ENCODE measurements at regions not wholly inside any gene's neighbourhood (a gene's known extent, or its start where the extent isn't known, plus 50 kb on each side); places are given as distances from the start of the nearest gene placed in this dataset.

DNA sequence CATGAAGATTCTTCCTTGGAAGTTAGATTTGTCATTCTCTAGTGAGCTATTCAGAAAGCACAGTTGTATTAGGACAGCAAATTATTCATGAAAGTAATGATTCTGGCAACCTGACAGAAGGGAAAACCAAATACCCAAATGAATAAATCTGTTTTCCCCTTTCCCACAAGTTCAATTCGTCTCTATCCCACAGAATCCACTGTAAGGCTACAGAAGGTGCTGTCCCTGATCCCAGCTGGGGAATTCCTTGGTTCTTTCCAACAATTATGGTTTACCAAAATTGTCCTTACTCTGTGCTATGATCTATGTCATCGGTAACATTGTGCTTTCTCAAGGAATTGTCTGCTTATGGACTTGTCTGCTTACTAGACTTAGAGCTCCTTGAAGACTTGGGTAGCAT lies 104.2 kb downstream of the FASLG start:
- no peak for DNase-seq (ENCODE audit: low spot score)
- Mint-ChIP-seq H3K36me3 (ENCODE audit: low read depth) (no peaks in the 10 kb centered on the region), H3K4me1 (ENCODE audit: low read depth) (peaks cover 5% of the 10 kb centered on the region), H3K27ac (no peak overlapping the region), H3K27me3 (ENCODE audit: low read depth) (peaks cover 41% of the 10 kb centered on the region), H3K4me3 (no peak overlapping the region), H3K9me3 (no peaks in the 10 kb centered on the region)

DNA sequence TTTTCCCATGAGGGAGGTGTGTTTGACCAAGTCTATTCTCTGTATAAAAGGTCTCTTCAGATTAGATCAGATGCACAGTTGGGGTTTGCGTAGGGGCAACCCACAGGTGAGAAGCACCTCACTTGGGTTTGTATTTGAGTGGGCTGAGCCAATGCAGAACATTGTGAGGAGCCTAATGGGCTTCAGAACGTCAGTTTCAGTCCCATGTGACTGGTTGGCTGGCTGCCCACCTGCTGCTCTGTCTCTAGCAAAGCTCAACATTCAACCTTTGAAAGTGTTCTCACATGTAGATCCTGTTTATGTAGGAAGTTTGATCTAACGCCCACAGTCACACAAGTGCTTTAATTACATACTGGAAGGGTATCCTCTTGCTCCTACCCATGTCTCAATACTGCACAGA lies 105.5 kb downstream of the FASLG start:
- peaks cover 33% of the 10 kb centered on the region for H3K27me3 Mint-ChIP-seq (ENCODE audit: low read depth)
- H3K36me3 Mint-ChIP-seq (ENCODE audit: low read depth): no peaks in the 10 kb centered on the region
- H3K27ac Mint-ChIP-seq: no peak overlapping the region
- no peaks in the 10 kb centered on the region for H3K9me3 Mint-ChIP-seq
- H3K4me1 Mint-ChIP-seq (ENCODE audit: low read depth): peaks cover 5% of the 10 kb centered on the region
- no peak overlapping the region for H3K4me3 Mint-ChIP-seq
- no peak for DNase-seq (ENCODE audit: low spot score)

DNA sequence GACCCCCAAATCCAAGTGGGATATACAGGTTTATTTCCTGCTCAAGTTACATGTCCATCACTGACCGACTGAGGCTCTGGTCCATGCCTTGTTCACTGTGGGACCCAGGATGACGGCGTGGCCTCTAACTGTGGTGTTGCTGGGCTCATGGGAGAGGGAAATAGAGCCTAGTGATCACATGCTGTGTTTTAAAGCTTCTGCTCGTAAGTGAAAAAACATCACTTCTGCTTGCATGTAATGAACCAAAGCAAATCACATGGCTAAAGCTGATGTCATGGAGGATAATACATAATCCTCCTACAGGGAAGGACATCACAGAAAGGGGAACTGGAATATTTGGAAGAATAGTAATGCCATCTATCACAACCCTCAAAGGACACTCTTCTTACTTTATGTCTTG lies 107.6 kb downstream of the FASLG start:
- no peak overlapping the region for H3K4me3 Mint-ChIP-seq
- no peaks in the 10 kb centered on the region for H3K36me3 Mint-ChIP-seq (ENCODE audit: low read depth)
- peaks cover 5% of the 10 kb centered on the region for H3K4me1 Mint-ChIP-seq (ENCODE audit: low read depth)
- H3K27me3 Mint-ChIP-seq (ENCODE audit: low read depth): peaks cover 29% of the 10 kb centered on the region
- H3K9me3 Mint-ChIP-seq: no peaks in the 10 kb centered on the region
- DNase-seq (ENCODE audit: low spot score): no peak
- no peak overlapping the region for H3K27ac Mint-ChIP-seq

DNA sequence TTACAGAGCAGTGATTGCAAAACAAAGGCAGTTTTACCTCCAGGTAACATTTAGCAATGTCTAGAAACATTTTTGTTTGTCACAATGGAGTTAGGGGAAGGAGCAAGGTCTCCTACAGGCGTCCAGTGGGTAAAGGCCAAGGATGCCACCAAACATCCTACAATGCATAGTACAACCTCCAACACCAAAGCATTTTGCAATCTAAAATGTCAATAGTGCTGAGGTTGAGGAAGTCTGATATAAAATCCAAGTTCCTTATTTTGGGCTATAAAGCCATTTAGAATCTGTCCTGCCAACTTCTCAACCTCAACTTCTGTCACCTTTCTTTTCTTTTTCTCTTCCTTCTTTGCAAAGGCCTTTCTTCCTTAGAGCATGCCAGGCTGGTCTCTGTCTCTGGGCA lies 111.2 kb downstream of the FASLG start:
- H3K9me3 Mint-ChIP-seq: no peaks in the 10 kb centered on the region
- no peaks in the 10 kb centered on the region for H3K4me1 Mint-ChIP-seq (ENCODE audit: low read depth)
- H3K27me3 Mint-ChIP-seq (ENCODE audit: low read depth): peaks cover 13% of the 10 kb centered on the region
- no peak overlapping the region for H3K4me3 Mint-ChIP-seq
- DNase-seq (ENCODE audit: low spot score): no peak
- no peaks in the 10 kb centered on the region for H3K36me3 Mint-ChIP-seq (ENCODE audit: low read depth)
- H3K27ac Mint-ChIP-seq: no peak overlapping the region

DNA sequence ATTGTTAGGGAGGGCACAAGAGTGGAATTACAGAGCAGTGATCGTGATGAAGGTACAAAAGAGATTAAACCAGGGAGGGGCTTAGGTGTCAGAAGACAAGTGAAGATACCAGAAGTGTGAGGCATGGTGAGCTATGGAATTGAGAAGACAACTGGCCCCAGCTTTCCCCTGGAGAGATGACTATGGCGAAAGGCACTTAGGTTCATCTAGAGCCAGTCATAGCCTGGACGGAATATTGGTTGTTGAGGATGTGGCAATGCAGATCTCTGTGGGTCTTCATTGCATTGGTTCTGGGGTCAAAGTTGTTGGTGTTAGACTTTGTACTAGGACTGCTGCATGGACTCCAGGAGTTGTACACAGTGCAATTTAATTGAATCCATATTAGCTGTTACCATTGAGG lies 115.7 kb downstream of the FASLG start:
- Mint-ChIP-seq H3K9me3 (no peaks in the 10 kb centered on the region), H3K36me3 (ENCODE audit: low read depth) (no peaks in the 10 kb centered on the region), H3K4me3 (no peak overlapping the region), H3K27me3 (ENCODE audit: low read depth) (peaks cover 26% of the 10 kb centered on the region), H3K4me1 (ENCODE audit: low read depth) (peaks cover 14% of the 10 kb centered on the region), H3K27ac (no peak overlapping the region)
- no peak for DNase-seq (ENCODE audit: low spot score)

DNA sequence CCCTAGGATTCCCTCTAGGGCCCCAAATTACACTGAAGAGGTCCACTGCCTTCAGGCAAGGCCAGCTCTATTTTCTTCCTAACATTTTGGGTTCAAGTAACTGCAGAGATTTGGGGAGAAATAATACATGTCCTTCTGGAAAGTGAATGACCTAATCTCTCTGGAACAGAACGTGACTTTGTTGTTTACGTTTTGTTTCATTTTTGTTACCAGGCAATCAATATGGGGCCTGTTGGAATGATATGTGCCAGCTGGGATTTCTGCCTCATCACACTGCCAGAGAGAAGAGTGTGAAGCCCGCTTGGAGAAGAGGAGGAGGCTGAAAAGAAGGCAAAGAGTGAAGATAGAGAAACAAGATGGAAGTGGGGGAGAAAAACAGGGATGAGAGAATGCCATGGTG lies 116.7 kb downstream of the FASLG start:
- Mint-ChIP-seq H3K9me3 (no peaks in the 10 kb centered on the region), H3K4me1 (ENCODE audit: low read depth) (peaks cover 14% of the 10 kb centered on the region), H3K27ac (no peak overlapping the region), H3K27me3 (ENCODE audit: low read depth) (peaks cover 26% of the 10 kb centered on the region), H3K36me3 (ENCODE audit: low read depth) (no peaks in the 10 kb centered on the region), H3K4me3 (no peak overlapping the region)
- DNase-seq (ENCODE audit: low spot score): no peak

DNA sequence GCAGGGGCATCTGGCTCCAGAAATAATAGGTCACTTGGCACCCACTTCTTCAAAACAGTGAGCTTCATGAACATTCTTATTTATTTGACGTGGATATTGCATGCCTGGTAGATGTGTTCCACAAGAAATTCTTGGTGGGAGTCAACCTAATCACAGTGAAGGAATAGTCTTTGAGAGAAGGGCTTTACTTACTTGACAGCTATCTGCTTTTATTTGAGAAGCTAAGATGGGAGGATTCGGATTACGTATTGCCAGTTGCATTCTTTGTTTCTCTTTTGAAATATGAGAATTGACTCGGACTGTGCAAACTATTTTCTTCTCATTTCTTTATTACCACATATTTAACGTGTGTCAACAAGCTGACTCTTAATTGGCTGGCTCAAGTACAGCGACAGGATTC lies 117.2 kb downstream of the FASLG start:
- Mint-ChIP-seq H3K4me1 (ENCODE audit: low read depth) (peaks cover 14% of the 10 kb centered on the region), H3K27me3 (ENCODE audit: low read depth) (peaks cover 28% of the 10 kb centered on the region)
- DNase-seq (ENCODE audit: low spot score): no peak

DNA sequence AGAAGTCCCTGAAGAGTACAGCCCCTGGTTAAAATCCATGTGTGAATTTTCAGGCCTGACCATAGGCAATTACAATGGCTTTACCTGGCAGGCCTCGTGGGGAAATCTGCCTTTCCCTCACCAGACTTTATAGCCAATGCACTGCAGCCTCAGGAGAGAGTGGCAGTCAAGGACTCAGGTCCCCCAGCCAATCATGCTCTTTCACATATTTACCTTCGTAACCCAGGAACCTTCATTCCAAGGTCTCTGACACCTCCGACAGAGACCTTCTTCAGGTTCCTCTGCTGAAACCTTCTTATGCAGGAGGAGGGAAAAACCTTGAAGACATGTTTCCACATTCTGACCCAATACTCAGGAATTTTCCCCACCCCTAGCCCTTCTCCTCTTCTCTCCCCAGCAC lies 118.9 kb downstream of the FASLG start:
- peaks cover 14% of the 10 kb centered on the region for H3K4me1 Mint-ChIP-seq (ENCODE audit: low read depth)
- peaks cover 2% of the 10 kb centered on the region for H3K9me3 Mint-ChIP-seq
- peaks cover 39% of the 10 kb centered on the region for H3K27me3 Mint-ChIP-seq (ENCODE audit: low read depth)
- DNase-seq (ENCODE audit: low spot score): no peak
- H3K4me3 Mint-ChIP-seq: no peak overlapping the region
- no peak overlapping the region for H3K27ac Mint-ChIP-seq
- H3K36me3 Mint-ChIP-seq (ENCODE audit: low read depth): no peaks in the 10 kb centered on the region

More for the DNA sequence above, 117.2 kb downstream of the FASLG start:
- Mint-ChIP-seq H3K27ac (no peak overlapping the region), H3K4me3 (no peak overlapping the region), H3K36me3 (ENCODE audit: low read depth) (no peaks in the 10 kb centered on the region), H3K9me3 (no peaks in the 10 kb centered on the region)

DNA sequence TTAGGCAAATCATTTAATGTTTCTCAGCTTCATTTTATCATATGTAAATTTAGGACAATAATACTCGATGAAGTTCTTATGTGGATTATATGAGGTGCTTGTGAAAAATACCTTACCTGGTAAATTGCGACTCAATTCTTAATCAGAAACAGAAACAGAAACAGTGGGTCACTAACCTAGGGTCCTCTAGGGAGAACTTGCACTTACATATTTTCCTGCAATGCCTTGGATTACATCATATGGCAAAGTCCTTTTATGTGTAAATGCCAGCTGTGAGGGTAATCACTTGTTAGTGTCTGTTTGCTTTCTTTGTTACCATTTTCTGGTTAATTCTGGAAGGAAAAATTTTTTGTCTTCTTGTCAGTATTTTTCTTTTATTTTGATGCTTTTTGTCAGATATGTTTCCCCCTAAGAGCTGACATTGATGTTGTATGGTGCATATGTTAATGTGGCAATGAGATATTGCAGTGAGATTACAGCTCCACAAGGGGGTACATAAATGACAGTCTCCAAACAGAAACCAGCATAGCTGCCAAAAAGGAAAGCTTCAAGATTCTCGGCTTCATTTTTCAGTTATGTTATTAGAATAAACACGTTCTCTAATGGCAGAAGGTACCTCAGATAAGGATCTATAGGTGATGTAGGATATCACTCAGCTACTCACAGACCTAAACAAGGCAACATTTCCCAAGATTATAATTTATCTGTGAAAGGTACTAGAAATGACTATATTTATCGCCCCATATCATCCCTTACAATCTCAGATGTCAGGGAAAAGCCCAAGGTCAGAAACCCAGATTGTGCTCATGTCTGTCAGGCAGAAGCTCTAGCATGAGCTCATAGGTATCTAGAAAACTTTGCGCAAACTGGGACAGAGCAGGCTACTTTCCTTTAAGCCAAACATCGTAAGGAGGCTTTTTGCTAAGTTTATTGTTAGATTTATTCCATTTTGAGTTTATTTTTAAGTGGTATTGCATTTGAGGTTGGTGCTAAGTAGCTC lies 119.9 kb downstream of the FASLG start:
- Mint-ChIP-seq H3K4me3 (no peak overlapping the region), H3K27ac (no peak overlapping the region), H3K36me3 (ENCODE audit: low read depth) (no peaks in the 10 kb centered on the region), H3K27me3 (ENCODE audit: low read depth) (peaks cover 44% of the 10 kb centered on the region), H3K4me1 (ENCODE audit: low read depth) (peaks cover 14% of the 10 kb centered on the region), H3K9me3 (peaks cover 9% of the 10 kb centered on the region)
- DNase-seq (ENCODE audit: low spot score): no peak

DNA sequence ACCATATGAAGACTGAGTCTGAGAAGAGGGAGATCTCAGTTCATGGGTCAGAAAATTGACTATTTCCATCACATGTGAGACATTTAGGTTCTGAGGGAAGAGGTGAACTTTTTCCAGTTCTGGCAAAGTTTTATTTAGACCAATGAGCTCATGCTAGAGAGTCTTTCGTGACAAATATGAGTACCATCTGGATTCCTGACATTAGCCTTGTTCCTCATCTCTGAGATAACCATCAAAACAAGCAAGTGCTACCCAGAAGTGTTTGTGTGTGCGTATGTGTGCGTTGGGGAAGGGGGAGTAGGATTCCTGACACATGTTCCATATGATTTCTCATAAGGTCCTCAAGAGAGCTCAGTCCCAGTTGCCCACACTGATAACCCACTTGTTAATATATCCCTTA lies 120.6 kb downstream of the FASLG start:
- no peak for DNase-seq (ENCODE audit: low spot score)
- Mint-ChIP-seq H3K27me3 (ENCODE audit: low read depth) (peaks cover 50% of the 10 kb centered on the region), H3K36me3 (ENCODE audit: low read depth) (no peaks in the 10 kb centered on the region), H3K27ac (no peak overlapping the region), H3K4me1 (ENCODE audit: low read depth) (peaks cover 14% of the 10 kb centered on the region), H3K4me3 (no peak overlapping the region), H3K9me3 (peaks cover 11% of the 10 kb centered on the region)

DNA sequence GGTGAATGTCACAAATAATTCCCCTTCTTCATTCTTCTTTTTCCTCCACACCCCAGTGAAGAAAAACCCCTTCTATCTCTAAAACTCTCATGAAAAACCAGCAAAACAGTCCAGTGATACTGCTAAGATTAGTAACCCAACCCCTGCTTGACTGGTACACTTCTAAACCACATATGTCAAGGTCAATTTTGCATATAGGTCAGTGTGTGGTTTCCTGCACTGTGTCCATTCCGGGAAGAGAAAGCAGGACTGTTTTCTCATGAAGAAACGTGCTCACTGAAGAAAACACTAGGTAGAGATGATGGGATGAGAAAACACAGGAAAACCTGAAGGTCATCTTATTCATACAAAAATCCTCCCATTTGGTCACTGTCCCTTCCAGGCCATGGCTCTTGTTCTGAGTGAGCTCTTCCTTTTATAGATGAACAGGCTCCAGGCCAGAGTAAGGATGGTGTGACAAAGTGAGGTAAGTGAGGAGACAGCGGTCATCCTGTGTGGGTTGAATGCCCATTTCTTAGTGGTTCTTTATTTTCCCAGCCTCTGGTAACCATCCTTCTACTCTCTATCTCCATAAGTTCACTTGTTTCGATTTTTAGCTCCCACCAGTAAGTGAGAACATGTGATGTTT lies 122.7 kb downstream of the FASLG start:
- H3K36me3 Mint-ChIP-seq (ENCODE audit: low read depth): no peaks in the 10 kb centered on the region
- no peak overlapping the region for H3K27ac Mint-ChIP-seq
- no peak for DNase-seq (ENCODE audit: low spot score)
- no peak overlapping the region for H3K4me3 Mint-ChIP-seq
- peaks cover 17% of the 10 kb centered on the region for H3K9me3 Mint-ChIP-seq
- peaks cover 14% of the 10 kb centered on the region for H3K4me1 Mint-ChIP-seq (ENCODE audit: low read depth)
- peaks cover 56% of the 10 kb centered on the region for H3K27me3 Mint-ChIP-seq (ENCODE audit: low read depth)

DNA sequence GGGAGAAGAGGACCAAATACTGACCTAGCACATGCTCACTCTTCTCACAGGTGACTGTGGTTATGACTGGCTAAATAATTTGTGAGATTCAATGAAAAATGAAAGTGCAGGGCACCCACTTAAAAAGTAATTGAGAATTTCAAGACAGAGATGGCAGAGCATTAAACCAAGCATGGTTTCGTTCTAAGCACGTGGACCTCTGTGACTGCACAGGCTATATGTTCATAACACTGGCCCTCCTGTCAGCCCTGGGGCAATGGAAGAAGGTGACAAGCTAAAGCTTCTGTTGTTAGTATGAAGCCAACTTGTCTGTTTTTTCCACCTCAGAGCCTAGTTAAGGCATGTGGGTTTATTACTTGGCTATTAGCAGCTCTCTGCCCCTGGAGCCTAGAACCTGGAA lies 130.9 kb downstream of the FASLG start:
- no peak for DNase-seq (ENCODE audit: low spot score)
- Mint-ChIP-seq H3K27me3 (ENCODE audit: low read depth) (peaks cover 29% of the 10 kb centered on the region), H3K27ac (no peak overlapping the region), H3K36me3 (ENCODE audit: low read depth) (no peaks in the 10 kb centered on the region), H3K9me3 (peaks cover 9% of the 10 kb centered on the region), H3K4me3 (no peak overlapping the region), H3K4me1 (ENCODE audit: low read depth) (no peaks in the 10 kb centered on the region)

DNA sequence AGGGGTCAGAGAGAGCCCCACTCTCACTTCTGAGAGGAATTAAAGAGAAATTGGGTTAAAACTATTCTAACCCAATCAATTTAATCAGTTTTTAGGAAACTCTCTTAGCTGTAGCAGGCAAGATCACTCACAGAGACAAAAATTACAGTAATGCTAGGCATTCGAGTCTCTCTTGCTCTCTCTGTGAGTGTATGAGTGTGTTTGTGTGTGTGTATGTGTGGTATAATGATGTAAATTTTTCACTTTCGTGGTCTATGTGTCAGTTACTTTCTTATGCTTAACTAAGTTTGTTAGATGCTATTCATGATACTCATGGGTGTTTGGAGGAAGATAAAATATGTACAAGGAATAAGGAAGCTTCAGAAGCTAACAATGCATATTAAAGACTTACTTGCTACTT lies 131.3 kb downstream of the FASLG start:
- Mint-ChIP-seq H3K27ac (no peak overlapping the region), H3K4me1 (ENCODE audit: low read depth) (no peaks in the 10 kb centered on the region), H3K36me3 (ENCODE audit: low read depth) (no peaks in the 10 kb centered on the region), H3K9me3 (peaks cover 9% of the 10 kb centered on the region), H3K27me3 (ENCODE audit: low read depth) (peaks cover 28% of the 10 kb centered on the region), H3K4me3 (no peak overlapping the region)
- DNase-seq (ENCODE audit: low spot score): no peak

DNA sequence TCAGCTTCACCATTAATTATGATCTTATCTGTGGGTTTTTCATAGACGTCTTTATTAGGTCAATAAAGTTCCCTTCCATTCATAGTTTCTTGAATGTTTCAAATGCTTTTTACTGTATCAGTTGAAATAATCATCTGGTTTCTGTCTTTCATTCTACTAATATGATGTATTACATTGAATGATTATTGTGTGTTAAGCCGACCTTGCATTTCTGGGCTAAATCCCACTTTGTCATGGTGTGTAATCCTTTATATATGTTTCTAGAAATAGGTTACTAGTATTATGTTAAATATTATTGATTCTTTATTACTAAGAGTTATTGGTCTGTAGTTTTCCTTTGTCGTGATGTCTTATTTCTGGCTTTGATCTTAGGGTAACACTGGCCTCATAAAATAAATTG lies 134.9 kb downstream of the FASLG start:
- H3K27me3 Mint-ChIP-seq (ENCODE audit: low read depth): peaks cover 23% of the 10 kb centered on the region
- no peak for DNase-seq (ENCODE audit: low spot score)
- no peak overlapping the region for H3K27ac Mint-ChIP-seq
- H3K4me3 Mint-ChIP-seq: no peak overlapping the region
- no peaks in the 10 kb centered on the region for H3K4me1 Mint-ChIP-seq (ENCODE audit: low read depth)
- no peaks in the 10 kb centered on the region for H3K9me3 Mint-ChIP-seq
- H3K36me3 Mint-ChIP-seq (ENCODE audit: low read depth): no peaks in the 10 kb centered on the region

Data from T-helper 2 cell treated with Interferon-gamma antibody and Interleukin-4, amounts not matched to agents 5 μg/mL and 100 μg/mL, for 36 hours (primary cell).